SH-SY5Y (cell line): ENCODE measurements at regions not wholly inside any gene's neighbourhood (a gene's known extent, or its start where the extent isn't known, plus 50 kb on each side); places are given as distances from the start of the nearest gene placed in this dataset.

ENCODE experiments used
- GATA2 ChIP-seq: IDR thresholded peaks from 2 replicates; pipeline ENCODE4 v1.6.1; 2011; ENCODE audit warnings: mild to moderate bottlenecking, low read depth, low read length
- GATA3 ChIP-seq: IDR thresholded peaks from 2 replicates; pipeline ENCODE4 v1.6.1; 2011; ENCODE audit warnings: low read depth, mild to moderate bottlenecking, low read length, moderate library complexity

- TF ChIP-seq GATA2: no peak
Observed at GRCh38 chr2:17181051-17181752, 337.0 kb downstream of the RAD51AP2 start.

- no peak for TF ChIP-seq GATA2
- TF ChIP-seq GATA3: no peak
Observed at GRCh38 chr2:17179145-17179808, 339.0 kb downstream of the RAD51AP2 start.

GRCh38 chr2:17177088-17177487 lies 341.2 kb downstream of the RAD51AP2 start:
- TF ChIP-seq GATA2 (no peak), GATA3 (no peak)

- TF ChIP-seq GATA2 (peak; percentile 19; the same call in 1 of the 2 replicates), GATA3 (no peak)
Observed at GRCh38 chr2:17171446-17172049, 346.7 kb downstream of the RAD51AP2 start.

- no peak for TF ChIP-seq GATA3
- no peak for TF ChIP-seq GATA2
Observed at GRCh38 chr2:17166506-17166905, 351.7 kb downstream of the RAD51AP2 start.

- TF ChIP-seq GATA2 (no peak), GATA3 (no peak)
Observed at GRCh38 chr2:17164550-17164949, 353.7 kb downstream of the RAD51AP2 start.

GRCh38 chr2:17163638-17164037 lies 354.6 kb downstream of the RAD51AP2 start:
- no peak for TF ChIP-seq GATA2
- no peak for TF ChIP-seq GATA3

GRCh38 chr2:17162713-17163112 lies 355.5 kb downstream of the RAD51AP2 start:
- no peak for TF ChIP-seq GATA2
- TF ChIP-seq GATA3: no peak

- TF ChIP-seq GATA3: no peak
- TF ChIP-seq GATA2: no peak
Observed at GRCh38 chr2:17160594-17160993, 357.6 kb downstream of the RAD51AP2 start.

- no peak for TF ChIP-seq GATA3
- TF ChIP-seq GATA2: no peak
Observed at GRCh38 chr2:17156086-17156485, 362.2 kb downstream of the RAD51AP2 start.

- no peak for TF ChIP-seq GATA3
- no peak for TF ChIP-seq GATA2
Observed at GRCh38 chr2:17149945-17150344, 368.3 kb downstream of the RAD51AP2 start.

- TF ChIP-seq GATA2 (no peak), GATA3 (no peak)
Observed at GRCh38 chr2:17148407-17149145, 369.7 kb downstream of the RAD51AP2 start.

GRCh38 chr2:17146358-17146757 lies 371.9 kb downstream of the RAD51AP2 start:
- TF ChIP-seq GATA2 (no peak), GATA3 (no peak)

- peak; percentile 51 for TF ChIP-seq GATA2
- TF ChIP-seq GATA3: peak; percentile 76
Observed at GRCh38 chr2:17136877-17137276, 381.4 kb downstream of the RAD51AP2 start.

- TF ChIP-seq GATA3 (no peak), GATA2 (no peak)
Observed at GRCh38 chr2:17136231-17136630, 382.0 kb downstream of the RAD51AP2 start.
